ENCODE measurements at regions not wholly inside any gene's neighbourhood (a gene's known extent, or its start where the extent isn't known, plus 50 kb on each side); places are given as distances from the start of the nearest gene placed in this dataset.
"Not testable (repeated sequence)": the region's sequence is repeated elsewhere in the genome, so short reads cannot be mapped to it uniquely, and the experiment has no call there.

GRCh38 chr6:48671505-48671904 lies 560.5 kb upstream of the PTCHD4 start:
- no peak overlapping the region for H3K27ac ChIP-seq

GRCh38 chr6:48670546-48670945 lies 559.5 kb upstream of the PTCHD4 start:
- H3K27ac ChIP-seq: no peak overlapping the region
- no peak for DNase-seq (ENCODE audit: low read depth, low spot score)

More at GRCh38 chr6:48671505-48671904, 560.5 kb upstream of the PTCHD4 start:
- DNase-seq (ENCODE audit: low read depth, low spot score): no peak

GRCh38 chr6:48667797-48668196 lies 556.8 kb upstream of the PTCHD4 start:
- no peak overlapping the region for H3K27ac ChIP-seq
- DNase-seq (ENCODE audit: low read depth, low spot score): no peak

DNA sequence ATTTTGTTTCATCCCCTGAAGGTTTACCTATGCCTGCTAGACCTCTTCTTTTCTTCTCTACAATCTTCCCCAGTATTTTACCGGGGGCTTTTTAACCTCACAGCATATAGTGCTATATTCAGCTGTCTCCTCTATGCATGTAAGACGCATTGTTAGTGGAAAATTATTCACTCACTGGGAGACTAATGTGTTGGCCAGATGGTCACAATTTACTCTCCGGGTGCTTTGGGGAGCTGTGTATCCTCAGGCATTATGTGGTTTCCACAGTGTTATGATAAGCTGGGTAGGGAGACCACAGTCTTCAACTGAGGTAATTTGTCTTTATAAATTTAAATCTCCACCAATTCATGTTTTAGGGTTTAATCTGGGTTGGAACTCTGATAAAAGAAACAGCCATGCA lies 553.8 kb upstream of the PTCHD4 start:
- no peak overlapping the region for H3K27ac ChIP-seq
- DNase-seq (ENCODE audit: low read depth, low spot score): no peak

DNA sequence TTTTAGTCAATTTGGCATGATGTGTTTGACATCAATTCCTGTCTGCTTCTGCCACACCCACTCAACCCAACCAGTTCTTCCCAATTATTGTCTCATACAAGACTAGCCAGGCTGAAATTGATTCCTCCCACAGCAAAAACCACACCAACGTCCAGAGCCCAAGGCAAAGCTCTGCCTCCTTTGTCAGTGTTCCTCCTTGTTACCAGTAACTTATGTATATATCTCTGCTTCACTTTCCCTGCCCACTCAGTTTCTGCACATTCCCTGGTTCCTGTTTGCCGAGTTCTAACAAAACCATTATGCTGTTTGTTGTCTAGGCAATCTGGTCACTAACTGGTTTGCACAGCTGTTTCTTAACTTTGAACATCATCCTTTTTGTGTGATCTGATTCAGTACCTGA lies 547.9 kb upstream of the PTCHD4 start:
- DNase-seq (ENCODE audit: low read depth, low spot score): no peak
- no peak overlapping the region for H3K27ac ChIP-seq

- no peak overlapping the region for H3K27ac ChIP-seq
- DNase-seq (ENCODE audit: low read depth, low spot score): peak; percentile 43
Measured at GRCh38 chr6:48641544-48641943, 530.5 kb upstream of the PTCHD4 start.

- H3K27ac ChIP-seq; DNase-seq (ENCODE audit: low read depth, low spot score): not testable (repeated sequence)
Measured at GRCh38 chr6:48638796-48639195, 527.8 kb upstream of the PTCHD4 start.

DNA sequence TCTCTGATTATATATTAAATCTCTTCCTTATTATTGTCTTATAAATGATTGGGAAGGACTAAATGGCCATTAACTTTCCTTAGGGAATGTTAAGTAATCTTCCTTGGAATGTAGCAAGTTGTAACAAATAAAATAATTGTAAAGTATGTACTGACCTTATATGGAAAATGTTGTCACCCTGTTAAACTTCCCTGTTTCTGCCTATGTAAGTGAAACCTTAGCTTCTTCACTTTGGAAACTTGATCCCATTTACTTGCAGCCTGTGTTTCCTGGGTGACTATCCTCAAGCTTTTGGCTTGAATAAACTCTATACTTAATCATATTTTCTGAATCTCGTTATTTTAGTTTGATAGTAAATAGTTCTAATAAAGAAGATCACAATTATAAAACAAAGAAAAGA lies 519.5 kb upstream of the PTCHD4 start:
- no peak overlapping the region for H3K27ac ChIP-seq
- no peak for DNase-seq (ENCODE audit: low read depth, low spot score)

DNA sequence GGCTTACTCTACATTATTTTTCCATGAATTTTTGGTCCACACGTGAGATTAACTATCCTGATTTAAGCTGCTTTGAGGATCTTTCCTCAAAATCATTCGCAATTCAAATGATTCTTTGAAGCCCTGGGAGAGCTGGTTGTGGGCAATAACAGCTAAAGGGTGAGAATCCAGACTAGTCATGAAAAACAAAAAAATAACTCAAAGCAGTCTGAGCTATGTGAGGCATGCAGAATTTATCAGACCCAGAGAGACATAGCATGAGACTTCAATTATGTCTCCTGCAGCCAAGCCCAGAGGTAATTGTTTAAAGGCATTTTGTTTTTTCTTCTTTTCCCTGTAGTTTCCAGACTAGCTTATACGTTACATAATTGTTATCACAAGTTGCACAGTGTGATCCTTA lies 517.3 kb upstream of the PTCHD4 start:
- H3K27ac ChIP-seq: no peak overlapping the region
- DNase-seq (ENCODE audit: low read depth, low spot score): no peak

DNA sequence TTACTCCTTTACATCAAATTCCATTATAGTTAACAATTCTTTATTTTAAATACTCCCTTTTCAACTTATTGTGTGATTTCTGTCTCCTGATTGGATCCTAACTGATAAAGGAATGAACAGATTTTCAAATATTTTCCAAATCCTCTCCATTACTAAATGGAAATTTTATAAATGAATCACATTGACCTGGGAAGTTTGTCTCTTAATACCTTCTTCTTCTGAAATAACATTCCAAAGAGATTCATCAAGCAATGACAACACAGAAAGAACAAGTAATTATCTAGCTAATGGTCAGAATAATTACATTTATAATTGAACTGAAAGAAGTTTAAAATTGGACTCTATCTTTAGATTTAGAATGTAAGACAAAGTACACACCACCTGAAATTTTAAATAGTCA lies 515.4 kb upstream of the PTCHD4 start:
- no peak for DNase-seq (ENCODE audit: low read depth, low spot score)

DNA sequence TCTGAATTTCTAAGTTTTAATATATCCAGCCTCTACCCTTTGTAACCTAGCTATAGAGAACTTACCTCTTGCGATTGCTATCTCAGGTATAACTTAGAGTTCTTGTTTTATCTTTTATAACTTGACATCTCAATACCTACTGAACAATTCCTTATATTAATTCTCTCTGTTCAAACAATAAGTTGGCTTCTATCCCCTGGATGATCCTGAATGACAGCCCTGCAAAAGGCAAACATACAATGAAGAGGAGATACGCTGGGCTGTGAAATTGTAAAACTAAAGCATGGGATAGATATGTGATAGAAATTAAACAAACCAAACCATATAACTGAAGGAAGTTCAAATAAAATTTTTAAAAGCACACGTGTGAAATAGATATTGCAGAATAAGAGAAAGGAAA lies 513.6 kb upstream of the PTCHD4 start:
- no peak for DNase-seq (ENCODE audit: low read depth, low spot score)
- no peak overlapping the region for H3K27ac ChIP-seq

More for the DNA sequence above, 515.4 kb upstream of the PTCHD4 start:
- H3K27ac ChIP-seq: no peak overlapping the region

DNA sequence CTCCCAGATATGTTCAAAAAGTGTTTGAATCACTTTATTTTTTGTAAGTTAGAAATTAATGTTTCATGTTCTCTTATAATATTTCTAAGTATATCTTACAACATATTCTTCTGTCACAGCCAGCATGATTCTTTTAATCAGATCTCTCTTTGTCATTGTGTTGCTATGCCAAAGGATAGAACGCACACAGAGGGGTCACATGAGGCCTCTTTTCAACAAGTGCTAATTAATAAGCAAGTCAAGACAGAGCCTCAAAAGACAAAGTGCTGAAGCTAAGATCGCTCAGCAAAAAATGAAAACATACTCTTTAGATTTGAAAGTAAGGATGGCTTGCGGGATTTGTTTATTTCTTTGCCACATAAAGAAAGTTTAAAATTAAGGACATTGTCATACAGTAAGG lies 508.8 kb upstream of the PTCHD4 start:
- no peak for DNase-seq (ENCODE audit: low read depth, low spot score)
- H3K27ac ChIP-seq: no peak overlapping the region

DNA sequence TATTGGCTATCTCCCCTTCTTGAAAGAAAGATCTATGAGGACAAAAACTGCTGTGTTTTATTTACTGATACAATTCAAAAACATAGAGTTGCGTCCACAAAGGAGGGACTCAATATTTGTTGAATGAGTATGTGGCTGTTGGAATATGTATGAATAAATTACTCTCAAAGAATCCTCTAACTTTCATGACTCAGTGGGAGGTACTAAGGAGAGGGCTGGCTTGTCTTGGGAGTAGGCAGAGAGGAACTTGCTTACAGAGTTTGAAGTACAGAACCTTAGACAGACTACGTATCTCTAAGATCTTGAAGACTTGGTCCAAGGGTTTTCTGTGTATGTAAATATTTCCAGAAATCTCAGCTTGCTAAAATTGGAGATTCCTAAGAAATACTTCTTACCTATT lies 504.0 kb upstream of the PTCHD4 start:
- DNase-seq (ENCODE audit: low read depth, low spot score): no peak
- no peak overlapping the region for H3K27ac ChIP-seq

DNA sequence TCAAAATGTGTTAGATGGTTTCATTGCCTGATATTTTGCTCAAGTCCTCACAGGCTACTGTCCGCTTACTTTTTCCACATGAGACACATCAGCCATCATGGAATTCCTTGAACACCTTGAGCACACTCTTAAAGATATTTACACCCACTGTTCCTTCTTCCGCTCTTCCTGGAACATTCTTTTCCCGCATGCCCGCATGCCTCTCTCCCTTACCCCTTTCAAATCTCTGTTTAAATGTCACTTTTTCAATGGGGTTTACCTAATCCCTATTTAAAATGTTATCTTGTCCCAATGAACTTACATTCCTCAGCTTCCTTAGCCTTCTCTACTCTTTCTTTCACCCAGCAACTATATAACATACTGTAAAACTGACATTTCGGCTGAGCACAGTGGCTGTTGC lies 503.3 kb upstream of the PTCHD4 start:
- no peak for DNase-seq (ENCODE audit: low read depth, low spot score)

DNA sequence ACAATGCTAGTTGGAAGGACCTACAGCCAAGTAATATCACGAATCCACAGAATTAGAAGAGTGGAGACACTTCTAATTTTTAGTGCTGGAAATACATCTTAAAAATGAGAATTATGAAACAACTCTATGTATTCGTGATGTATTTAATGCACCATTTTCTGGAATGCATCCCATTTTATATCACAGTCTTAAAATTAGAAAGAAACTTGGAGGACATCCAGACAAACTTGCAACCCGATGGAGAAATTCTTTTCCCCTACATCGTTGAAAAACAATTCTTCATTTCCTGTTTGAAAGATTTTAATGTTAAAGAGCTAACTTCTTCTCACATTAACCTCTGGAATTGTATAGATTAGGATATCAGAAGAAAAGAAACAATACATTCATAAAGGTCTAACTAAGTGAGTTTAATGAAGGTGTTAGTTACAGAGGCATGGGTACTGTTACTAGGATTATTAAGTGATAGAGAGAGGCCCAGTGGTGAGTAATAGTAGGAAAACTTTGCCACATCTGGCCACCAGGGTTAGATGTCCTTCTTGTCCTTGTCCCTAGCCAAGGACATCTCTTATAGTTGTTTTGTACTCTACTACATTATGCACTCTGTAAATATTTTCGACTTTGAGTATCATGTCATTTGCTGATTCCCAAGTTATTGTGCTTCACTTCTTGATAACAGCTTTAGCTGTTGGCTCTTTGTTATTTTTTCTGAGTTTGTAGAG lies 502.4 kb upstream of the PTCHD4 start:
- no peak for DNase-seq (ENCODE audit: low read depth, low spot score)

More for the DNA sequence above, 503.3 kb upstream of the PTCHD4 start:
- H3K27ac ChIP-seq: no peak overlapping the region

DNA sequence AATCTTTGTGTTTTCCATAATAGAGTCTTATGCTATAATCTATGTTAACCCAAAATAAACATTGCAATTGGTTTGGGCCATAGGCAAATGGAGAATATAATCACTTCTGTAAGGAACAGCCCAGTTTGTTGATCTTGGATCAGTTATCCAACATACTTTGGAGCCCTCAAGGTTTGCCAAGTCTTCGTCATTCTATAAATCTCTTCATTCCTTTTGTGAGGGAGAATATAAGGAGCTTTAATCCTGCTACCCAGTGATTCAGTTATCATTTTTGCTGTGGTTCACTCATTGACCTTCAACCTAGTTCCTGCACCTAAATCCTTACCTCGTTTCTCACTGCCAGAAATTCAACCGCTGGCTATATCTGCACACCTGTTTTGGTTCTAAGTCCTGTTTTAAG lies 500.3 kb upstream of the PTCHD4 start:
- DNase-seq (ENCODE audit: low read depth, low spot score): peak; percentile 8
- no peak overlapping the region for H3K27ac ChIP-seq

More for the DNA sequence above, 502.4 kb upstream of the PTCHD4 start:
- no peak overlapping the region for H3K27ac ChIP-seq

DNA sequence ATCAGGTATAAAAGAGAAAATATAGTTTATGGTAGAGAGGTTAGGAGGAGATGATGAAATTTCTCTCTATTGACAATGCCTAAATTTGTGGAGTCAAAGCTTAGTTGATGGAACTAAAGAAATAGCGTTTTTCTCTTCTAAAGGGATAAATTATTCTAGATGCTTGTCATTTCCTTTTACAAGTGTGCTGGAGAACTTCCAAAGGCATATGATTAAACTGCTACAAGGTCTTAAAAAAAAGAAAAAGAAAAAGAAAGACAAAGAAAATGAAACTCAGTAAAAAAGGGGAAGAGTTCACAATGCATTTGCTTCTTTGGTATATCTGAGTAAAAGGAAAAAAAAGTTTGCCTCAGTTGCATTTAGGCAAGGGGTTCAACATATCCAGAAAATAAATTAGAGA lies 499.8 kb upstream of the PTCHD4 start:
- H3K27ac ChIP-seq: no peak overlapping the region
- DNase-seq (ENCODE audit: low read depth, low spot score): no peak

DNA sequence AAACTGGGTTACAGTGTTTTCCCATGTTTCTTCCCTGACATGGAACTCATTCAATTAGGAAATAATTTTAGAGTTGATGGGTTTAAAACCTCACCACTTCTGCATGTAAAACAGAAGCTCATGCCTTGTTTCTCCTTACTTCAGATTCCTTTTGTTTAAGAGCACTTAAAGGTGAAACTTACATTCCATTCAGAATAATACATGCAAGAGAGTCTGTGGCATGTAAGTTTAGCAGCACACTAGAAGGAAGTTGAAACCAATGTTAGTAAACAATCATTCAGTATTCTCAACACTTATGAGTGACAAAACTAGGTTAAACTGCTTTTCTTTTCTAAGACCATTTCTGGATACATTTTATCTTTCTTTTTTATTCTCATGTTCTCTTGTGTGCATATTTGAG lies 495.6 kb upstream of the PTCHD4 start:
- no peak for DNase-seq (ENCODE audit: low read depth, low spot score)
- H3K27ac ChIP-seq: no peak overlapping the region

GRCh38 chr6:48597951-48598350 lies 487.0 kb upstream of the PTCHD4 start:
- no peak for DNase-seq (ENCODE audit: low read depth, low spot score)
- no peak overlapping the region for H3K27ac ChIP-seq

GRCh38 chr6:48596830-48597229 lies 485.8 kb upstream of the PTCHD4 start:
- no peak for DNase-seq (ENCODE audit: low read depth, low spot score)
- H3K27ac ChIP-seq: no peak overlapping the region

GRCh38 chr6:48591158-48591557 lies 480.2 kb upstream of the PTCHD4 start:
- not testable (repeated sequence) for DNase-seq (ENCODE audit: low read depth, low spot score); H3K27ac ChIP-seq

GRCh38 chr6:48584846-48585245 lies 473.8 kb upstream of the PTCHD4 start:
- H3K27ac ChIP-seq: no peak overlapping the region
- DNase-seq (ENCODE audit: low read depth, low spot score): no peak
